NB4 (cell line): ENCODE measurements at regions not wholly inside any gene's neighbourhood (a gene's known extent, or its start where the extent isn't known, plus 50 kb on each side); places are given as distances from the start of the nearest gene placed in this dataset.

Experiments
- MYC ChIP-seq: IDR thresholded peaks from 2 replicates; pipeline ENCODE4 v1.6.1; 2011; ENCODE audit warnings: low read depth, low read length
- POLR2A ChIP-seq: IDR thresholded peaks from 2 replicates; pipeline ENCODE4 v1.6.1; 2011; ENCODE audit warnings: mild to moderate bottlenecking; ENCODE audit not compliant: insufficient read length; ENCODE audit errors: extremely low read depth
- TF ChIP-seq, protein P1 (sequence below): IDR thresholded peaks from one replicate; pipeline ENCODE4 v1.5.1; 2012; ENCODE audit warnings: low read depth, low read length

GRCh38 chr10:133024704-133025557 lies 62.8 kb upstream of the ADGRA1 start:
- TF ChIP-seq MYC (no peak), POLR2A (no peak)
- TF ChIP-seq, protein P1, sequence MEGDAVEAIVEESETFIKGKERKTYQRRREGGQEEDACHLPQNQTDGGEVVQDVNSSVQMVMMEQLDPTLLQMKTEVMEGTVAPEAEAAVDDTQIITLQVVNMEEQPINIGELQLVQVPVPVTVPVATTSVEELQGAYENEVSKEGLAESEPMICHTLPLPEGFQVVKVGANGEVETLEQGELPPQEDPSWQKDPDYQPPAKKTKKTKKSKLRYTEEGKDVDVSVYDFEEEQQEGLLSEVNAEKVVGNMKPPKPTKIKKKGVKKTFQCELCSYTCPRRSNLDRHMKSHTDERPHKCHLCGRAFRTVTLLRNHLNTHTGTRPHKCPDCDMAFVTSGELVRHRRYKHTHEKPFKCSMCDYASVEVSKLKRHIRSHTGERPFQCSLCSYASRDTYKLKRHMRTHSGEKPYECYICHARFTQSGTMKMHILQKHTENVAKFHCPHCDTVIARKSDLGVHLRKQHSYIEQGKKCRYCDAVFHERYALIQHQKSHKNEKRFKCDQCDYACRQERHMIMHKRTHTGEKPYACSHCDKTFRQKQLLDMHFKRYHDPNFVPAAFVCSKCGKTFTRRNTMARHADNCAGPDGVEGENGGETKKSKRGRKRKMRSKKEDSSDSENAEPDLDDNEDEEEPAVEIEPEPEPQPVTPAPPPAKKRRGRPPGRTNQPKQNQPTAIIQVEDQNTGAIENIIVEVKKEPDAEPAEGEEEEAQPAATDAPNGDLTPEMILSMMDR, result no peak
